ENCODE measurements at regions not wholly inside any gene's neighbourhood (a gene's known extent, or its start where the extent isn't known, plus 50 kb on each side); places are given as distances from the start of the nearest gene placed in this dataset.

DNA sequence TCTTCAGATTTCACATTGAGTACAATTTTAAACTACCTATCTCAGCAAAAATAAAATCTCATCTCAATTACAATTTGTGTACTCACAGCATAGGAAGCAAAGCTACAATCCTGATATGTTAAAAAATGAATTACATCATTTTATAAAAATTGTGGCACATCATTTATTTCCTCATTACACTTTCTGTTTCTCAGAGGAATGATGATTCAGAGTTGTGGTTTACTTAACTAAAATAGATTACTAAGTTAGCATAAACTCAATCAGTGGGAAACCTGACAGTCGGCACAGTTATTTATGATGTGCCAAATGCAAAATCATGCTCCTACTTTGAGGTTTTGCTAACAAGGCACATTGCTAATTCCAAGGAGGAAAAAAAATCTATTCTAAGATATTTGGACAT is 325.0 kb downstream of the FBXO8 start:
- H3K4me1 Mint-ChIP-seq = peaks cover 2% of the 10 kb centered on the region
- TF ChIP-seq, protein P1, sequence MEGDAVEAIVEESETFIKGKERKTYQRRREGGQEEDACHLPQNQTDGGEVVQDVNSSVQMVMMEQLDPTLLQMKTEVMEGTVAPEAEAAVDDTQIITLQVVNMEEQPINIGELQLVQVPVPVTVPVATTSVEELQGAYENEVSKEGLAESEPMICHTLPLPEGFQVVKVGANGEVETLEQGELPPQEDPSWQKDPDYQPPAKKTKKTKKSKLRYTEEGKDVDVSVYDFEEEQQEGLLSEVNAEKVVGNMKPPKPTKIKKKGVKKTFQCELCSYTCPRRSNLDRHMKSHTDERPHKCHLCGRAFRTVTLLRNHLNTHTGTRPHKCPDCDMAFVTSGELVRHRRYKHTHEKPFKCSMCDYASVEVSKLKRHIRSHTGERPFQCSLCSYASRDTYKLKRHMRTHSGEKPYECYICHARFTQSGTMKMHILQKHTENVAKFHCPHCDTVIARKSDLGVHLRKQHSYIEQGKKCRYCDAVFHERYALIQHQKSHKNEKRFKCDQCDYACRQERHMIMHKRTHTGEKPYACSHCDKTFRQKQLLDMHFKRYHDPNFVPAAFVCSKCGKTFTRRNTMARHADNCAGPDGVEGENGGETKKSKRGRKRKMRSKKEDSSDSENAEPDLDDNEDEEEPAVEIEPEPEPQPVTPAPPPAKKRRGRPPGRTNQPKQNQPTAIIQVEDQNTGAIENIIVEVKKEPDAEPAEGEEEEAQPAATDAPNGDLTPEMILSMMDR (IDR thresholded peaks at IDR 0.05; ENCODE audit: unreplicated experiment) = no peak
- no peak overlapping the region for H3K27ac Mint-ChIP-seq
- H3K27me3 Mint-ChIP-seq (ENCODE audit: low read depth) = peaks cover 1% of the 10 kb centered on the region
- DNase-seq (ENCODE audit: low spot score in 2 of 2, unreplicated experiment in 2 of 2) = no peak
- no peaks in the 10 kb centered on the region for H3K36me3 Mint-ChIP-seq
- peaks cover 3% of the 10 kb centered on the region for H3K9me3 Mint-ChIP-seq
- H3K4me3 Mint-ChIP-seq = no peak overlapping the region

DNA sequence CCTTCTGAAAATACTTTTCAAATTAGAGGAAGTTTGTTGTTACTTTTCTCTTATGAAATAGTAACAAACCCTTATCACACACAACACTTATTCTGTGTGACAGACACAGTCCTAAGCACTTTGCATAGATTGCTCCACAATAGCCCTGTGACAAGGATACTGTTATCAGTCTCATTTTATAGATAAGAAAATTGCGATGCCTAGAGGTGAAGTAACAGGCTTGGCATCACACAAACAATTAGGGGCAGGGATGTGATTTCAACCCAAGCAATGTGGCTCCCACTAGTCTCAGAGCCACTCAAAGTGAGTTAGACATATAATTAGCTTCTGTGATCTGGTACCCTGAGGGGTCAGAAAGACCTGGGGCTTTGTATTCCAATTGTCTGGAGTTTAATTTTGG is 339.9 kb downstream of the FBXO8 start:
- H3K27me3 Mint-ChIP-seq (ENCODE audit: low read depth) = peaks cover 6% of the 10 kb centered on the region
- no peak for DNase-seq (ENCODE audit: low spot score in 2 of 2, unreplicated experiment in 2 of 2)
- H3K36me3 Mint-ChIP-seq = no peaks in the 10 kb centered on the region
- H3K9me3 Mint-ChIP-seq = no peaks in the 10 kb centered on the region
- no peak overlapping the region for H3K4me3 Mint-ChIP-seq
- TF ChIP-seq, protein P1 (IDR thresholded peaks at IDR 0.05; ENCODE audit: unreplicated experiment) = no peak
- H3K4me1 Mint-ChIP-seq = peaks cover 2% of the 10 kb centered on the region
- H3K27ac Mint-ChIP-seq = no peak overlapping the region

DNA sequence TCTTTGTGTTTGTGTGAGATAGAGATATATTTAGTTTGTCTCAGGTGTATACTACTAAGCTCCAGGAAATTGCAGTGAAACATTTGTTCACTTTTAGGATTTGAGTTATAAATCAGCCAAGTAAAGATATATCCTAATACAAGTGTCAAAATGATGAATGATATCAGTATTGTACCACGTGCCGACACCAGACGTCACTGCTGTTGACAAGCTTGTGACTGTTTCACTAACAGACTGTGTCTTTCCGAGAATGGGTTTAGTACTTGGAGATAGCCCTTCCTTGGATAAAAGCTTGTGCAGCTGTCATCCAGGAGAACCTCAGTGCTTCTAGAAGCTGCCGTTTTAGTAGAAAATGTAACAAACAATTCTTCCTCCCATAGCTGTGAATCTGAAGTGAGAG is 343.3 kb downstream of the FBXO8 start:
- Mint-ChIP-seq H3K27ac (no peak overlapping the region), H3K9me3 (no peaks in the 10 kb centered on the region), H3K36me3 (no peaks in the 10 kb centered on the region), H3K4me3 (no peak overlapping the region), H3K4me1 (peaks cover 27% of the 10 kb centered on the region), H3K27me3 (ENCODE audit: low read depth) (peaks cover 3% of the 10 kb centered on the region)
- TF ChIP-seq, protein P1 (IDR thresholded peaks at IDR 0.05; ENCODE audit: unreplicated experiment) = no peak
- no peak for DNase-seq (ENCODE audit: low spot score in 2 of 2, unreplicated experiment in 2 of 2)

DNA sequence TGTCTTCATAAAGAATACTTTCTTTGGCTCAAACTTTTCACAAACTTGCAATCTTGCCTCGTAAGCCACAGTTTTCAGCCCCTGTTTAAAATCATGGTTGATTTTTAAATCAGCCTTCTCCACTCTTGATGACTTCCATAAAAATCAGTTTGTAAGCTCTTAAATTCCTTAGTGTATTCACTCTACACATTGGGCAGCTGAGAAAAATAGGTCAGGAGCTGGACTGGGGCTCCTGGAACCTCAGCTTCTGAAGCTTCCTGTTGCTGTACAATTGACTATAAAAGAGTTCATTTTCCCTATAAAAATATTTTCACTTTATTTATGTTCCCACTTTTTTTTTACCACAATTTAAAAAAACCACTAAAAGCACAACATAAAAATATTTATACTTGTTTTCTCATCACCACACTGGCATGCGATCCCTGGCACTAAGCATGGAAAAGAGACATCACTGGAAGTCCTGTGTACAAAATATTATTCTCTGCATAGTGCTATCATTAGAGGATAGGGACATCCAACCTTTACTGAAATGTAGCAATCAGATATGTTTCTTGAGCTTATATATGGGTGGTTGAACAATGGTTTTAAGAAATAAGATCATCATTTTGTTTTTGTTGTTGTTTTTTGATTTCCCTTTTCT is 345.7 kb downstream of the FBXO8 start:
- Mint-ChIP-seq H3K4me3 (no peak overlapping the region), H3K27me3 (ENCODE audit: low read depth) (peaks cover 3% of the 10 kb centered on the region), H3K36me3 (no peaks in the 10 kb centered on the region), H3K27ac (no peak overlapping the region), H3K4me1 (peaks cover 31% of the 10 kb centered on the region), H3K9me3 (no peaks in the 10 kb centered on the region)
- no peak for DNase-seq (ENCODE audit: low spot score in 2 of 2, unreplicated experiment in 2 of 2)
- TF ChIP-seq, protein P1 (IDR thresholded peaks at IDR 0.05; ENCODE audit: unreplicated experiment) = no peak

DNA sequence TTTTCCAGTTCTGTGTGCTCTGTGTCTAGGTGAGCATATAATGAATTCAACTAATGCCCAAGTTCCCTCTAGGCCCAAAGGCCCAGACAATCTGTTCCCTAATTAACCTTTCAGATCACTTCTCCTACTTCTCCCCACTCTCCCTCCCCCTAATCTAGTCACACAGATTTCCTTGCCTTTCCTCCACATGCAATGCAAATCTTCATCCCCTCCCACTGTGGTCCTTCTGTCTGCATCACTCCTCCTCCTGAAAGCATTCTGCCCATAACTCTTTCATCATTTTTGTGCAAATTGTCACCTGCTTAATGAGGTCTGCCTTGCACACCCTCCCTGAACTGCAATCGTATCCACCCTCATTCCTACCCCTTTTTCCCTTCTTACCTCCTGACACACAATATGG is 346.6 kb downstream of the FBXO8 start:
- no peak overlapping the region for H3K4me3 Mint-ChIP-seq
- peaks cover 33% of the 10 kb centered on the region for H3K4me1 Mint-ChIP-seq
- H3K27me3 Mint-ChIP-seq (ENCODE audit: low read depth) = peaks cover 3% of the 10 kb centered on the region
- H3K9me3 Mint-ChIP-seq = no peaks in the 10 kb centered on the region
- TF ChIP-seq, protein P1 (IDR thresholded peaks at IDR 0.05; ENCODE audit: unreplicated experiment) = no peak
- H3K27ac Mint-ChIP-seq = no peak overlapping the region
- DNase-seq (ENCODE audit: low spot score in 2 of 2, unreplicated experiment in 2 of 2) = no peak
- H3K36me3 Mint-ChIP-seq = no peaks in the 10 kb centered on the region

Measured in mesothelial cell of epicardium (in vitro differentiated cells).